Limb (tissue), 2 donors: ENCODE measurements at regions not wholly inside any gene's neighbourhood (a gene's known extent, or its start where the extent isn't known, plus 50 kb on each side); places are given as distances from the start of the nearest gene placed in this dataset.

Source experiments
- DNase-seq, 2 donors: peaks; one replicate each; pipeline ENCODE4 v3.0.0-alpha.2; 2016; ENCODE audit errors: extremely low spot score in 2 of 2

GRCh38 chr3:104805508-104805907, 561.2 kb upstream of the ALCAM start:
- DNase-seq = no peak

GRCh38 chr3:104810896-104811295, 555.8 kb upstream of the ALCAM start:
- DNase-seq = no peak

GRCh38 chr3:104816008-104816407, 550.7 kb upstream of the ALCAM start:
- DNase-seq = no peak

- no peak for DNase-seq
Observed at GRCh38 chr3:104816716-104817115, 550.0 kb upstream of the ALCAM start.

- no peak for DNase-seq
Observed at GRCh38 chr3:104819333-104819732, 547.4 kb upstream of the ALCAM start.

GRCh38 chr3:104820959-104821358, 545.8 kb upstream of the ALCAM start:
- DNase-seq = no peak

- DNase-seq = peak in 1 of 2 donors; percentile 43
Observed at GRCh38 chr3:104825116-104825515, 541.6 kb upstream of the ALCAM start.

GRCh38 chr3:104831071-104831470, 535.6 kb upstream of the ALCAM start:
- DNase-seq = no peak

GRCh38 chr3:104832530-104832929, 534.2 kb upstream of the ALCAM start:
- DNase-seq = no peak

GRCh38 chr3:104835376-104835775, 531.3 kb upstream of the ALCAM start:
- DNase-seq = no peak

- no peak for DNase-seq
Observed at GRCh38 chr3:104846270-104846669, 520.4 kb upstream of the ALCAM start.

- DNase-seq = no peak
Observed at GRCh38 chr3:104849070-104849469, 517.6 kb upstream of the ALCAM start.

GRCh38 chr3:104854468-104854867, 512.2 kb upstream of the ALCAM start:
- DNase-seq = no peak

- no peak for DNase-seq
Observed at GRCh38 chr3:104855702-104856101, 511.0 kb upstream of the ALCAM start.

GRCh38 chr3:104856741-104857140, 510.0 kb upstream of the ALCAM start:
- no peak for DNase-seq

- no peak for DNase-seq
Observed at GRCh38 chr3:104868291-104868690, 498.4 kb upstream of the ALCAM start.

GRCh38 chr3:104870276-104870675, 496.4 kb upstream of the ALCAM start:
- DNase-seq = no peak

GRCh38 chr3:104873331-104873730, 493.4 kb upstream of the ALCAM start:
- DNase-seq = no peak

- no peak for DNase-seq
Observed at GRCh38 chr3:104878395-104878794, 488.3 kb upstream of the ALCAM start.

GRCh38 chr3:104879919-104880318, 486.8 kb upstream of the ALCAM start:
- peak in 1 of 2 donors; percentile 15 for DNase-seq

GRCh38 chr3:104885214-104885814, 481.4 kb upstream of the ALCAM start:
- DNase-seq = no peak

- no peak for DNase-seq
Observed at GRCh38 chr3:104886220-104886995, 480.3 kb upstream of the ALCAM start.

GRCh38 chr3:104887069-104887468, 479.6 kb upstream of the ALCAM start:
- DNase-seq = no peak
